HG03175 (cell line): ENCODE measurements at regions not wholly inside any gene's neighbourhood (a gene's known extent, or its start where the extent isn't known, plus 50 kb on each side); places are given as distances from the start of the nearest gene placed in this dataset.
"Not testable (repeated sequence)": the region's sequence is repeated elsewhere in the genome, so short reads cannot be mapped to it uniquely, and the experiment has no call there.

ENCODE experiments used
- ATAC-seq: cut with Tn5 transposase; IDR thresholded peaks from one replicate; pipeline ENCODE4 v1.9.1; 2021; ENCODE audit warnings: mild to moderate bottlenecking, moderate library complexity; ENCODE audit not compliant: unreplicated experiment

GRCh38 chr3:72081471-72082185 lies 296.7 kb upstream of the PROK2 start:
- no peak for ATAC-seq

GRCh38 chr3:72080800-72081199 lies 295.9 kb upstream of the PROK2 start:
- no peak for ATAC-seq

DNA sequence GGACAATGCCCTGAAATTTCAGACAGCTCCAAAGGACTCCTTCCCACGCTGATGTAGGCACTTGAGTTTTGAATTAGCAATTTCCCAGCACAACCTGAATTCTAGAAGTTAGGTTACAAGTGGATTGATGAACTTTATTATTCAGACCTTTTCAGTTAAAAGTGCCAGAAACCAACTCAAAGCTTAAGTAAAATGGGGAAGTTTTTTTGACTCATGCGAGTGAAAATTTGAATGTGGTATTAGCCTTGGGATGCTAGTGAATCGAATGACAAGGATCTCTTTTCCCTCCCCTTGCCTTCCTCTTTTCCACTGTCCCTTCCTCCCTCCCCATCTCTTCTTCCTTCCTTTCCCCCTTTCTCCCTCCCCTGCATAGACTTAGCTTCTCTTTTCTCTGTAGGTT lies 295.1 kb upstream of the PROK2 start:
- ATAC-seq: no peak

DNA sequence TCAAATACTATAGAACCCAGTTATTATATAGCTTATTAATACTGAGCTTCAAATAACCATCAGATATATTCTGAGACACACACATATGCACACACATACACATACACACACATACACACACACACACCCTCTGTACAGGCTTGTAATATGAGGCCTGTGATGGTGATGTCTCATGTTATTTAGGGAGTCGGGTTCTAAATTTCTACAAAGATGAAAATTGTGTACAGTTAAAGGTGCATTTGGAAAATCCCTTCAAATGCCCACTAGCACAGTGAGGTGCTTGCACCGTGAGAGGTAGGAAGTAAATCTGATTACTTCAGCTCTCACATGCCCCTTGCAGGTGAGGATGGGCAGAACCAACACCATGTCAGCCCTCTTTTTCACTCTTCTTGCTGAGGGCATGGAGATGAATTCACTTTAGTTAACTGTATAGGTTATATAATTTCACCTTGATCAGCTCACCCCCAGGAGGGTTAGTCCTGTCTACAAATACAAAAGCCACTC lies 294.5 kb upstream of the PROK2 start:
- ATAC-seq: no peak

DNA sequence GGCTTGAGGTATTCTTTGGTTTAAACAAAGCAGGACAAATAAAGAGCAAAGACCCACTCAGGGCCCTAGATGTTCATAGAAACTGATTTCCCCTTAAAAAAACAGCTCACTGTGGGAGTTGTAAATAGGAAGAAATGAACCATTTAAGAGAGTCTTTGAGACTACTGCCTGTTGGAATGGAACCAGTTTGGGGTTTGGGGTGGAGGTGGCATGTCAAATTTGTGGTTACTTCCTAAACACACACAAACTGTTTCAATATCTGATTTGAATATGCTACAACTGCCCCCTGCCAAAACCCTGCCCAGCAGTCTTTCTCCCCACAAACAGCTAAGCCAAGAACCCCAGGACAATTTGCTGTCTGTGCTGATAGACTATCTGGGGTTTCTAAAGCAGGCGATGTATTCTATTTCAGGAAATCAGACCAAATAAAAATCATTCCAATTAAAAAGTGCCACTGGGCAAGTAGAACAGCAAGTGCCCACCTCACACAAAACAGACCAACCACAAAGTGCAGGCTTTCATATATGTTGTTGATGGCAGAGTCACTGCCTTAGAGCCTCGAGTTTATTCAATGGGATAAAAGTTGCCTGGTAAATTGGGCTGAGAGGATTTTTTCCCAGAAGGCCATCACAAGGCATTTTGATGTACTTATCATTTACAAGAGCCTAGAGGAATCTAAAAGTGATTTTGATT lies 293.9 kb upstream of the PROK2 start:
- ATAC-seq: no peak

DNA sequence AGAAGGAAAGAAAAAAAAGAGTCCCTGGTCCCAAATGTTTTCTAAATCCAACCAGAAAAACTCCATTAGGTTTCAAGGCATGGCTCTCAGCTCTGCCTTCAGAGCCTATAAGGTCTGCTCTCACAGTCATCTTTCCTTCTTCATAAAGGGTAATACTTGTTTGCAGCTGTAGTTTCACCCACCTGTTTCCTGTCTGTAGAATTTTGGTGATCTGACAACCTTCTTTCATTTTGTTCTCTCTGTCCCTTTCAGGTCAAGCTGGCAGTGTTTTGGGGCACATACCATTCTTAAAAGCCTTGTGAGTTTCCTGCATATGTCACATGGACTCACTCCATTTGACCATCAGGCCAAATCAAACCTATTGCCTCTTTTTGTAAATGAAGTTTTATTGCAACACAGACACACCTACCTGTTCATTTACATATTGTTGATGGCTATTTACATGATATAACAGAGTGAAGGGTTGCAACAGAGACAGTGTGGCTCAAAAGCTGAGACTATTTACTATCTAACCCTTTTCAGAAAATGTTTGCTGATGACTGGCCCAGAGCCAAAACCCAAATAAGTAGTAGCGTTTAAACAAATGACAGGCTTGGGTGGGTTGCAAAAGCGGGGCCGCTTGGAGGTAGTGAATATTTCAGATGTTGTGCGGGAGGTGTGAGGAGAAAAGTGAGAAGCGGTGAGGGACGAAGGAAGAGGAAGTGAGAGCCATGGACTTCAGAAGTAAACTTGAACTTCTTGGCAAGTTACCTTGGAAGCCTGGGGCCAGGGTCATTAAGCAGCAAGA lies 292.7 kb upstream of the PROK2 start:
- peak; percentile 39 for ATAC-seq

DNA sequence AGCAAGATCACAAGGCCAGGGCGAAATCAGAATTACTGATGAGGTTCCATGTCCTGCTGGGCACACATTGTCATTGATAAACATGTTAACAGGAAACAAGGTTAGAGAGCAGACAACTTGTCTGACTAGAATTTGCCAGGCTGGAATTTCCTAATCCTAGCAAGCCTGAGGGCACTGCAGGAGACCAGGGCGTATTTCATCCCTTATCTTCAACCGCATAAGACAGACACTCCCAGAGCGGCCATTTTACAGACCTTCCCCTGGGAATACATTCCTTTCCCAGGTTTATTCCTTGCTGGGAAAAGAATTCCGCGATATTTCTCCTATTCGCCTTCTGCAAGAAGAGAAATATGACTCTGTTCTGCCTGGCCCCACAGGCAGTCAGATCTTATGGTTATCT lies 290.9 kb upstream of the PROK2 start:
- not testable (repeated sequence) for ATAC-seq

DNA sequence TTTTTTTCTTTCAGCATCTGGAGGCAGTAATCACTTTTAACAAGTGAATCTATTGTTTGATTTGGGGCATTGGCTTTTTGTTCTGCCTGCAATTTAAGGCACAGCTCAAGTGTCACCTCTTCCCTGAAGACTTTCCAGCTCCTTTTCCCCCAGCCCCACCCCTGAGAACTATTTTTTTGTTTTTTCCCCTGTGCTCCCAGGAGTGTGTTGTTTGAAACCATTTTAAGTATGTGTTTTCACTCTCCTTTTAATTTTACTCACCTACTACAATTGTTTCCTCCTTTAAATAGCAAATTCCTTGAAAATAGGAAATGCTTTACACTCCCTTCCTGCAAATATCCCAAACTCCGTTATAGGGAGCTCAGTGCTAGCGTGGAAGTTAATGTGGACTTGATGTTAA lies 286.7 kb upstream of the PROK2 start:
- no peak for ATAC-seq

- ATAC-seq: no peak
These were observed 285.1 kb upstream of the PROK2 start for GRCh38 chr3:72070005-72070404.

GRCh38 chr3:72069543-72069942 lies 284.6 kb upstream of the PROK2 start:
- ATAC-seq: no peak

DNA sequence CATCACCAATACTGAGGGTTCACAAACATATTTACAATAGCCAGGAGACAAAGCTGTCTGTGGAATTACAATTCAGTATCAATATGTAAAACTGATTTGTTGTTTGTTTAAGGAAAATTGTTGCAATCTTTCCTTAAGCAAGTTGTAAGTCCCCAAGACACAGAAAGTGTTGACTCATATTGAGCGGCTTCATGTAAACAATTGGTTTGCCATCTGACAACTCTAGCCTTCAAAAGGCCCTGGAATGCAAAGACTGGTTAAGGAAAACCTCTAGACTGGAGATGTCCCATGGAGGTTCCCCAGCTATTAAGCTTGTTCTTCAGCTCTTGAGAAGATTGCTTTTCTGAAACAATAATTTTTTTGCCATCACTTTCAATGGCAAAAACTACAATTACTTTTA lies 283.7 kb upstream of the PROK2 start:
- ATAC-seq: no peak

- ATAC-seq: no peak
These were observed 282.8 kb upstream of the PROK2 start for GRCh38 chr3:72067721-72068120.

DNA sequence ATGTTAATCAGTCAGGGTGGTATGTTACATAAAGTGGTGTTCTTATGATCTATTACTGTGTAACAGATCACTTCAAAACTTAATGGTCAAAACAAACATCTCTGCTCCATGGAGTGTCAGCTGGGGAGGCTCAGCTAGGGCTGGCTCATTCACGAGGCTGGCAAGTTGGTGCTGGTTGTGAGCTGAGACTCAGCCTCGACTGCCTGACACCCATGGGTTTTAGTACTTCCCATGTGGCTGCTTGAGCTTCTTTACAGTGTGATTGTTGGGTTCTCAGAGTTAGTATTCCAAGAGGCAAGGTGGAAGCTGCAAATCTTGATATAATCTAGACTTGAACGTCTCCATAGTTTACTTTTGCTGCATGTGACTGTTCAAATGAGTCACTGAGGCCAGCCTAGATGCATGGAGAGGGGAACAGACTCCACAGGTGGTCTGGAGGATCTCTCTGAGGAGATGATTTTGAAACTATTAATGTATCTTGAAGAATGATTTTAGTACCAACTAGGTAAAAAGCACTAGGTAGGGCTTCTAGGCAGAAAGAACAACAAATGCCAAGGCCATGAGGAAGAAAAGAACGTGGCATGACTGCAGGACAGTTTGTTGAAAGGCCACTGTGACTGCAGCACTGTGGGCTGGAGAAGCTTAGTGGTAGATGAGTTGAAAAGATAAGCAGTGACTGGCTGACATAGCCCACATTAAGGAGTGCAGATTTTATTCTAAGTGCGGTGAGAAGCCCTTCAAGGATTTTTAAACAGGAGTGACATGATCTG lies 281.1 kb upstream of the PROK2 start:
- ATAC-seq: no peak

GRCh38 chr3:72065236-72065635 lies 280.3 kb upstream of the PROK2 start:
- no peak for ATAC-seq

DNA sequence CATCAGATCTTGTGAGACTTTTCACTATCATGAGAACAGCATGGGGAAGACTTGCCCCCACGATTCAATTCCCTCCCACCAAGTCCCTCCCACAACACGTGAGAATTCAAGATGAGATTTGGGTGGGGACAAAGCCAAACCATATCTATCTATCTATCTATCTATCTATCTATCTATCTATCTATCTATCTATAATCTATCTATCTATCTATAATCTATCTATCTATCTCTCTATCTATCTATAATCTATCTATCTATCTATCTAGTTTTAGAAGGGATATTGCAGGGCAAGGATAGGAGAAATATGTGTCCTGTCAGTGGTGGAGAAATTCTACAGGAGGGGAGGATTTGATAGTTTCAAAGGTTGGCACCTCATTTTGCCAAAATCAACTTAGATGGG lies 279.8 kb upstream of the PROK2 start:
- ATAC-seq: not testable (repeated sequence)

DNA sequence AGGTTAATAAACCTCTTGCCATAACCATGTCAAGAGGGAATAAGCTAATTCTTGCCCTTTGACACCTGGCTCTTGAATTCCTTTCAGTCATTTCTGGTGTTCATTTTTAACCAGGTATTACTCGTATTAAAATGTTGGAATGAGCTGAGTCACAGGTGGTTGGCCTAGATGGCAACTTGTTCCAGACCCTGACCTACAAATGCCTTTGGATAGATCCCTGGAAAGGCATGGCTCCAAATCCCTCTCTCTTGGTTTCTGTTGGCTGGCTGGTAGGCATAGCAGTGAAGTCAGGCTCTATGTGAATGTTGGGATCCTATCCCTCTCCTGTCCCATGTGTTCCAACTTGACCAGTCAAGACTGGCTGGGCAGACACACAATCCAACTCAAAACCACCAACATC lies 277.1 kb upstream of the PROK2 start:
- no peak for ATAC-seq

- no peak for ATAC-seq
These were observed 275.6 kb upstream of the PROK2 start for GRCh38 chr3:72060447-72061034.

- ATAC-seq: no peak
These were observed 273.6 kb upstream of the PROK2 start for GRCh38 chr3:72058493-72059081.

DNA sequence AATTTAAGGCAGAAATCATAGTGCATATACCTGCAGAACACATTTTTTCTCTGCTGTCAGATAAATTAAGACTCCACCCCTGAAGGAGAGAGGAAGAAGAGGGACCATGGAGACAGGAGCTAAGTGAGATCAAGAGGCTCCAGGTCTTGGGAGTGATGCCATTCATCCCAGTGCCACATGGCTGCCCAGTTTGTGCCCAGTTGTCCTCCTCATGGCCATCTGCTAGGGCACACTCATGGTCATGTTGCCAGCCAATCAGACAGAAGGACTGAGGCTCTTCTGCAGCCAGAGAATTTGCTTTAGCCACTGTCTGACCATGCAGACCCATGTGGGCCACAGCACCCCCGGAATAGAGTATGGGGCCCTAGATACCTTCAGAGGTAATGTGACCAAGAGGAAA lies 270.5 kb upstream of the PROK2 start:
- no peak for ATAC-seq

GRCh38 chr3:72054976-72055375 lies 270.0 kb upstream of the PROK2 start:
- no peak for ATAC-seq
